ENCODE measurements at regions not wholly inside any gene's neighbourhood (a gene's known extent, or its start where the extent isn't known, plus 50 kb on each side); places are given as distances from the start of the nearest gene placed in this dataset.
A peak's percentile ranks its signal among the peaks of the same experiment; 100 is the strongest.

- H3K9me3 ChIP-seq (ENCODE audit: low read depth, low read length), result no peaks in the 10 kb centered on the region
- TF ChIP-seq CTCF (IDR thresholded peaks at IDR 0.05; ENCODE audit: extremely low read depth, low read depth, low read length), result no peak
- H3K4me1 ChIP-seq (ENCODE audit: insufficient read depth, low read length), result peaks cover 17% of the 10 kb centered on the region
- H3K36me3 ChIP-seq (ENCODE audit: insufficient read depth, low read length), result no peaks in the 10 kb centered on the region
- no peak overlapping the region for H3K4me2 ChIP-seq (ENCODE audit: insufficient read depth, low read length)
- H3K79me2 ChIP-seq (ENCODE audit: insufficient read depth, low read length), result no peaks in the 10 kb centered on the region
- H3K4me3 ChIP-seq (ENCODE audit: insufficient read depth, low read length), result no peak overlapping the region
- peak overlapping the region; percentile 66 for H3K27ac ChIP-seq (ENCODE audit: low read depth, low read length)
- no peaks in the 10 kb centered on the region for H4K20me1 ChIP-seq (ENCODE audit: insufficient read depth, low read length)
- no peak overlapping the region for H2AFZ ChIP-seq (ENCODE audit: low read length)
- no peak for DNase-seq (ENCODE audit: insufficient read length, low spot score, missing footprints)
- H3K27me3 ChIP-seq (ENCODE audit: insufficient read depth, low read length), result no peaks in the 10 kb centered on the region
Measured at GRCh38 chr6:11327961-11328360, 95.5 kb upstream of the NEDD9 start.

GRCh38 chr6:11326116-11326515, 93.6 kb upstream of the NEDD9 start:
- Histone ChIP-seq H2AFZ (ENCODE audit: low read length) (no peak overlapping the region), H4K20me1 (ENCODE audit: insufficient read depth, low read length) (no peaks in the 10 kb centered on the region), H3K4me3 (ENCODE audit: insufficient read depth, low read length) (no peak overlapping the region), H3K4me2 (ENCODE audit: insufficient read depth, low read length) (no peak overlapping the region), H3K4me1 (ENCODE audit: insufficient read depth, low read length) (peaks cover 17% of the 10 kb centered on the region), H3K36me3 (ENCODE audit: insufficient read depth, low read length) (no peaks in the 10 kb centered on the region), H3K79me2 (ENCODE audit: insufficient read depth, low read length) (no peaks in the 10 kb centered on the region), H3K27me3 (ENCODE audit: insufficient read depth, low read length) (no peaks in the 10 kb centered on the region), H3K27ac (ENCODE audit: low read depth, low read length) (no peak overlapping the region), H3K9me3 (ENCODE audit: low read depth, low read length) (no peaks in the 10 kb centered on the region)
- no peak for DNase-seq (ENCODE audit: insufficient read length, low spot score, missing footprints)
- TF ChIP-seq CTCF (IDR thresholded peaks at IDR 0.05; ENCODE audit: extremely low read depth, low read depth, low read length), result no peak

GRCh38 chr6:11324453-11325015, 92.1 kb upstream of the NEDD9 start:
- Histone ChIP-seq H3K4me2 (ENCODE audit: insufficient read depth, low read length) (no peak overlapping the region), H3K79me2 (ENCODE audit: insufficient read depth, low read length) (no peaks in the 10 kb centered on the region), H3K4me1 (ENCODE audit: insufficient read depth, low read length) (peaks cover 17% of the 10 kb centered on the region), H2AFZ (ENCODE audit: low read length) (no peak overlapping the region), H3K36me3 (ENCODE audit: insufficient read depth, low read length) (no peaks in the 10 kb centered on the region), H3K9me3 (ENCODE audit: low read depth, low read length) (no peaks in the 10 kb centered on the region), H3K4me3 (ENCODE audit: insufficient read depth, low read length) (no peak overlapping the region), H3K27me3 (ENCODE audit: insufficient read depth, low read length) (no peaks in the 10 kb centered on the region), H4K20me1 (ENCODE audit: insufficient read depth, low read length) (no peaks in the 10 kb centered on the region), H3K27ac (ENCODE audit: low read depth, low read length) (no peak overlapping the region)
- no peak for TF ChIP-seq CTCF (IDR thresholded peaks at IDR 0.05; ENCODE audit: extremely low read depth, low read depth, low read length)
- no peak for DNase-seq (ENCODE audit: insufficient read length, low spot score, missing footprints)

GRCh38 chr6:11323666-11324452, 91.4 kb upstream of the NEDD9 start:
- Histone ChIP-seq H3K36me3 (ENCODE audit: insufficient read depth, low read length) (no peaks in the 10 kb centered on the region), H3K4me3 (ENCODE audit: insufficient read depth, low read length) (no peak overlapping the region), H3K4me1 (ENCODE audit: insufficient read depth, low read length) (peaks cover 16% of the 10 kb centered on the region), H3K9me3 (ENCODE audit: low read depth, low read length) (no peaks in the 10 kb centered on the region), H3K79me2 (ENCODE audit: insufficient read depth, low read length) (no peaks in the 10 kb centered on the region), H3K27me3 (ENCODE audit: insufficient read depth, low read length) (no peaks in the 10 kb centered on the region), H3K27ac (ENCODE audit: low read depth, low read length) (no peak overlapping the region), H4K20me1 (ENCODE audit: insufficient read depth, low read length) (no peaks in the 10 kb centered on the region), H2AFZ (ENCODE audit: low read length) (no peak overlapping the region), H3K4me2 (ENCODE audit: insufficient read depth, low read length) (no peak overlapping the region)
- no peak for TF ChIP-seq CTCF (IDR thresholded peaks at IDR 0.05; ENCODE audit: extremely low read depth, low read depth, low read length)
- DNase-seq (ENCODE audit: insufficient read length, low spot score, missing footprints), result no peak
